Tibial nerve (tissue), 4 donors: ENCODE measurements at regions not wholly inside any gene's neighbourhood (a gene's known extent, or its start where the extent isn't known, plus 50 kb on each side); places are given as distances from the start of the nearest gene placed in this dataset.

ENCODE experiments used
- EP300 ChIP-seq, 2 donors: sonication (generic); formaldehyde crosslinking; IDR thresholded peaks; one replicate each; pipeline ENCODE4 v1.6.1; 2017; ENCODE audit warnings: antibody characterized with exemption in 2 of 2, mild to moderate bottlenecking in 1 of 2
- POLR2A ChIP-seq, 2 donors: fragments of 450-650 bp; IDR thresholded peaks; one replicate each; pipeline ENCODE4 v1.6.1; 2017; ENCODE audit warnings: antibody characterized with exemption in 2 of 2, mild to moderate bottlenecking in 2 of 2, moderate library complexity in 2 of 2
- TF ChIP-seq, protein P1 (sequence below), 5 experiments: fragments of 200-600 bp in 3 of 5; fragments of 450-650 bp in 2 of 5; sonication (generic) in 3 of 5; IDR thresholded peaks; one replicate each; pipeline ENCODE4 v1.5.1; 2016 to 2019; ENCODE audit warnings: antibody characterized with exemption in 5 of 5, mild to moderate bottlenecking in 3 of 5, moderate library complexity in 2 of 5

GRCh38 chr19:13619203-13619632, 112.9 kb upstream of the CACNA1A start:
- TF ChIP-seq POLR2A (IDR thresholded peaks at IDR 0.05): no peak
- TF ChIP-seq, protein P1, sequence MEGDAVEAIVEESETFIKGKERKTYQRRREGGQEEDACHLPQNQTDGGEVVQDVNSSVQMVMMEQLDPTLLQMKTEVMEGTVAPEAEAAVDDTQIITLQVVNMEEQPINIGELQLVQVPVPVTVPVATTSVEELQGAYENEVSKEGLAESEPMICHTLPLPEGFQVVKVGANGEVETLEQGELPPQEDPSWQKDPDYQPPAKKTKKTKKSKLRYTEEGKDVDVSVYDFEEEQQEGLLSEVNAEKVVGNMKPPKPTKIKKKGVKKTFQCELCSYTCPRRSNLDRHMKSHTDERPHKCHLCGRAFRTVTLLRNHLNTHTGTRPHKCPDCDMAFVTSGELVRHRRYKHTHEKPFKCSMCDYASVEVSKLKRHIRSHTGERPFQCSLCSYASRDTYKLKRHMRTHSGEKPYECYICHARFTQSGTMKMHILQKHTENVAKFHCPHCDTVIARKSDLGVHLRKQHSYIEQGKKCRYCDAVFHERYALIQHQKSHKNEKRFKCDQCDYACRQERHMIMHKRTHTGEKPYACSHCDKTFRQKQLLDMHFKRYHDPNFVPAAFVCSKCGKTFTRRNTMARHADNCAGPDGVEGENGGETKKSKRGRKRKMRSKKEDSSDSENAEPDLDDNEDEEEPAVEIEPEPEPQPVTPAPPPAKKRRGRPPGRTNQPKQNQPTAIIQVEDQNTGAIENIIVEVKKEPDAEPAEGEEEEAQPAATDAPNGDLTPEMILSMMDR (IDR thresholded peaks at IDR 0.05): no peak
- no peak for TF ChIP-seq EP300 (IDR thresholded peaks at IDR 0.05)
